Activated T-helper 1 cell treated with anti-CD3 and anti-CD28 coated beads, Interleukin-12 subunit alpha, Interleukin-12 subunit beta, Interleukin-2, Interleukin-4 antibody, amounts not matched to agents 30 ng/mL and 10 ng/mL and 1 ng/mL, durations not matched to agents 14 hours and 24 hours and 36 hours (primary cell): ENCODE measurements at regions not wholly inside any gene's neighbourhood (a gene's known extent, or its start where the extent isn't known, plus 50 kb on each side); places are given as distances from the start of the nearest gene placed in this dataset.

Source experiments
- DNase-seq: peaks from one replicate; pipeline ENCODE4 v3.0.0; 2021; ENCODE audit warnings: low spot score
- H3K27ac Mint-ChIP-seq: one replicate; pipeline ENCODE4 v1.8.0; 2021; ENCODE audit warnings: mild to moderate bottlenecking, mixed read lengths
- H3K27me3 Mint-ChIP-seq: one replicate; pipeline ENCODE4 v1.8.0; 2022; ENCODE audit warnings: mild to moderate bottlenecking, moderate library complexity, mixed read lengths; ENCODE audit not compliant: insufficient read depth
- H3K36me3 Mint-ChIP-seq: one replicate; pipeline ENCODE4 v1.8.0; 2021; ENCODE audit warnings: low read depth, mixed read lengths
- H3K4me1 Mint-ChIP-seq: one replicate; pipeline ENCODE4 v1.8.0; 2021; ENCODE audit warnings: low read depth, mixed read lengths
- H3K4me3 Mint-ChIP-seq: one replicate; pipeline ENCODE4 v1.8.0; 2021; ENCODE audit warnings: mild to moderate bottlenecking, moderate library complexity, mixed read lengths
- H3K9me3 Mint-ChIP-seq: one replicate; pipeline ENCODE4 v1.8.0; 2021; ENCODE audit warnings: mixed read lengths
- intact Hi-C: fragments of 100-400 bp; cut with micrococcal nuclease; formaldehyde crosslinking; loops from one replicate; pipeline ENCODE4 v1.15.1; 2024

GRCh38 chr13:89755729-89756492 lies 1591.6 kb upstream of the MIR17HG start:
- H3K27ac Mint-ChIP-seq = no peak overlapping the region
- H3K4me3 Mint-ChIP-seq = no peak overlapping the region
- peaks cover 4% of the 10 kb centered on the region for H3K9me3 Mint-ChIP-seq
- no peak for DNase-seq
- intact Hi-C loops = no loop called here
- no peaks in the 10 kb centered on the region for H3K4me1 Mint-ChIP-seq
- H3K27me3 Mint-ChIP-seq = no peaks in the 10 kb centered on the region
- H3K36me3 Mint-ChIP-seq = no peaks in the 10 kb centered on the region

GRCh38 chr13:89763005-89763404 lies 1584.5 kb upstream of the MIR17HG start:
- DNase-seq = no peak
- Mint-ChIP-seq H3K27ac (no peak overlapping the region), H3K9me3 (peaks cover 10% of the 10 kb centered on the region), H3K36me3 (no peaks in the 10 kb centered on the region), H3K27me3 (no peaks in the 10 kb centered on the region), H3K4me3 (no peak overlapping the region), H3K4me1 (no peaks in the 10 kb centered on the region)
- intact Hi-C loops = no loop called here

- H3K27me3 Mint-ChIP-seq = no peaks in the 10 kb centered on the region
- H3K4me3 Mint-ChIP-seq = no peak overlapping the region
- intact Hi-C loops = no loop called here
- H3K9me3 Mint-ChIP-seq = peaks cover 6% of the 10 kb centered on the region
- DNase-seq = no peak
- H3K27ac Mint-ChIP-seq = no peak overlapping the region
- no peaks in the 10 kb centered on the region for H3K36me3 Mint-ChIP-seq
- H3K4me1 Mint-ChIP-seq = no peaks in the 10 kb centered on the region
Measured at GRCh38 chr13:89783221-89783755, 1564.2 kb upstream of the MIR17HG start.

GRCh38 chr13:89784161-89784809 lies 1563.2 kb upstream of the MIR17HG start:
- Mint-ChIP-seq H3K36me3 (no peaks in the 10 kb centered on the region), H3K27ac (no peak overlapping the region), H3K4me3 (no peak overlapping the region), H3K9me3 (peaks cover 9% of the 10 kb centered on the region), H3K27me3 (no peaks in the 10 kb centered on the region), H3K4me1 (no peaks in the 10 kb centered on the region)
- no peak for DNase-seq
- intact Hi-C loops = no loop called here

- H3K36me3 Mint-ChIP-seq = no peaks in the 10 kb centered on the region
- no peak overlapping the region for H3K4me3 Mint-ChIP-seq
- peaks cover 12% of the 10 kb centered on the region for H3K9me3 Mint-ChIP-seq
- no peak overlapping the region for H3K27ac Mint-ChIP-seq
- intact Hi-C loops = no loop called here
- no peak for DNase-seq
- H3K27me3 Mint-ChIP-seq = no peaks in the 10 kb centered on the region
- H3K4me1 Mint-ChIP-seq = no peaks in the 10 kb centered on the region
Measured at GRCh38 chr13:89786531-89786930, 1561.0 kb upstream of the MIR17HG start.

- no peak for DNase-seq
- no peak overlapping the region for H3K4me3 Mint-ChIP-seq
- intact Hi-C loops = no loop called here
- peaks cover 8% of the 10 kb centered on the region for H3K9me3 Mint-ChIP-seq
- H3K36me3 Mint-ChIP-seq = no peaks in the 10 kb centered on the region
- no peak overlapping the region for H3K27ac Mint-ChIP-seq
- no peaks in the 10 kb centered on the region for H3K27me3 Mint-ChIP-seq
- H3K4me1 Mint-ChIP-seq = no peaks in the 10 kb centered on the region
Measured at GRCh38 chr13:89790696-89791095, 1556.8 kb upstream of the MIR17HG start.

GRCh38 chr13:89791971-89792630 lies 1555.4 kb upstream of the MIR17HG start:
- H3K4me3 Mint-ChIP-seq = no peak overlapping the region
- H3K4me1 Mint-ChIP-seq = no peaks in the 10 kb centered on the region
- DNase-seq = no peak
- H3K27ac Mint-ChIP-seq = no peak overlapping the region
- peaks cover 13% of the 10 kb centered on the region for H3K9me3 Mint-ChIP-seq
- H3K36me3 Mint-ChIP-seq = no peaks in the 10 kb centered on the region
- H3K27me3 Mint-ChIP-seq = no peaks in the 10 kb centered on the region
- intact Hi-C loops = no loop called here

GRCh38 chr13:89796196-89796595 lies 1551.3 kb upstream of the MIR17HG start:
- peaks cover 19% of the 10 kb centered on the region for H3K9me3 Mint-ChIP-seq
- no peaks in the 10 kb centered on the region for H3K4me1 Mint-ChIP-seq
- H3K36me3 Mint-ChIP-seq = no peaks in the 10 kb centered on the region
- DNase-seq = no peak
- intact Hi-C loops = no loop called here
- H3K27me3 Mint-ChIP-seq = no peaks in the 10 kb centered on the region
- no peak overlapping the region for H3K4me3 Mint-ChIP-seq
- no peak overlapping the region for H3K27ac Mint-ChIP-seq

- Mint-ChIP-seq H3K27me3 (no peaks in the 10 kb centered on the region), H3K36me3 (no peaks in the 10 kb centered on the region), H3K4me1 (no peaks in the 10 kb centered on the region), H3K4me3 (no peak overlapping the region), H3K9me3 (peaks cover 12% of the 10 kb centered on the region), H3K27ac (no peak overlapping the region)
- intact Hi-C loops = no loop called here
- DNase-seq = no peak
Measured at GRCh38 chr13:89803839-89804238, 1543.6 kb upstream of the MIR17HG start.

GRCh38 chr13:89806594-89806993 lies 1540.9 kb upstream of the MIR17HG start:
- H3K27ac Mint-ChIP-seq = no peak overlapping the region

GRCh38 chr13:89812856-89813255 lies 1534.6 kb upstream of the MIR17HG start:
- Mint-ChIP-seq H3K27me3 (no peaks in the 10 kb centered on the region), H3K9me3 (peaks cover 7% of the 10 kb centered on the region), H3K4me1 (no peaks in the 10 kb centered on the region), H3K36me3 (no peaks in the 10 kb centered on the region), H3K4me3 (no peak overlapping the region), H3K27ac (no peak overlapping the region)
- DNase-seq = no peak
- intact Hi-C loops = no loop called here

More at GRCh38 chr13:89806594-89806993, 1540.9 kb upstream of the MIR17HG start:
- Mint-ChIP-seq H3K4me1 (no peaks in the 10 kb centered on the region), H3K9me3 (peaks cover 7% of the 10 kb centered on the region), H3K27me3 (no peaks in the 10 kb centered on the region), H3K4me3 (no peak overlapping the region), H3K36me3 (no peaks in the 10 kb centered on the region)
- intact Hi-C loops = no loop called here
- DNase-seq = no peak

- Mint-ChIP-seq H3K36me3 (no peaks in the 10 kb centered on the region), H3K4me3 (no peak overlapping the region), H3K27ac (no peak overlapping the region), H3K27me3 (no peaks in the 10 kb centered on the region), H3K9me3 (peaks cover 11% of the 10 kb centered on the region), H3K4me1 (no peaks in the 10 kb centered on the region)
- DNase-seq = no peak
- intact Hi-C loops = no loop called here
Measured at GRCh38 chr13:89816404-89816803, 1531.1 kb upstream of the MIR17HG start.

- intact Hi-C loops = no loop called here
Measured at GRCh38 chr13:89822467-89822866, 1525.0 kb upstream of the MIR17HG start.

More at GRCh38 chr13:89822467-89822866, 1525.0 kb upstream of the MIR17HG start:
- H3K4me1 Mint-ChIP-seq = no peaks in the 10 kb centered on the region
- peaks cover 7% of the 10 kb centered on the region for H3K9me3 Mint-ChIP-seq
- H3K27ac Mint-ChIP-seq = no peak overlapping the region
- DNase-seq = no peak
- H3K4me3 Mint-ChIP-seq = no peak overlapping the region
- H3K27me3 Mint-ChIP-seq = no peaks in the 10 kb centered on the region
- no peaks in the 10 kb centered on the region for H3K36me3 Mint-ChIP-seq
